Epithelial cell of proximal tubule (primary cell): ENCODE measurements at regions not wholly inside any gene's neighbourhood (a gene's known extent, or its start where the extent isn't known, plus 50 kb on each side); places are given as distances from the start of the nearest gene placed in this dataset.
A peak's percentile ranks its signal among the peaks of the same experiment; 100 is the strongest.

Experiments used
- DNase-seq: peaks from one replicate; pipeline ENCODE4 v3.0.0-alpha.2; 2011; ENCODE audit warnings: low read depth
- H3K4me3 ChIP-seq: 2 replicates; pipeline ENCODE4 v1.5.1; 2011; ENCODE audit warnings: low read depth, mild to moderate bottlenecking, low read length
- TF ChIP-seq, protein P1 (sequence below): conservative IDR thresholded peaks from 2 replicates; pipeline ENCODE4 v1.5.1; 2012; ENCODE audit warnings: low read depth, mild to moderate bottlenecking, low read length

DNA sequence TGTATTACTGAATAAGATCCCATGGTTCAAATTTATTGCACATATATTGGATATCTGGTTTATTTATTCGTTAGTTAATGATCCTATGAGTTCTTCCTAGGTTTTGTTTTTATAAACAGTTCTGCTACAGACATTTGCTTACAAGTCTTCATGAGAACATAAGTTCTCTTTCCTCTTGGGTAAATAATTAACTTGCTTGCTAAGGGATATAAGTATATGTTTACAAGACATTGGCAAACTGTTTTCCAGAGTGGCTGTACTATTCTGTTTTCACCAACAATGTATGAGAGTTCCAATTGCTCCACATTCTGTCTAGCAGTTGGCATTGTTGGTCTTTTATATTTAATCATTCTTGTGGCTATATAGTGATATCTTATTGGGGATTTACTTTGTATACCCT, 341.8 kb upstream of the GBE1 start:
- TF ChIP-seq, protein P1, sequence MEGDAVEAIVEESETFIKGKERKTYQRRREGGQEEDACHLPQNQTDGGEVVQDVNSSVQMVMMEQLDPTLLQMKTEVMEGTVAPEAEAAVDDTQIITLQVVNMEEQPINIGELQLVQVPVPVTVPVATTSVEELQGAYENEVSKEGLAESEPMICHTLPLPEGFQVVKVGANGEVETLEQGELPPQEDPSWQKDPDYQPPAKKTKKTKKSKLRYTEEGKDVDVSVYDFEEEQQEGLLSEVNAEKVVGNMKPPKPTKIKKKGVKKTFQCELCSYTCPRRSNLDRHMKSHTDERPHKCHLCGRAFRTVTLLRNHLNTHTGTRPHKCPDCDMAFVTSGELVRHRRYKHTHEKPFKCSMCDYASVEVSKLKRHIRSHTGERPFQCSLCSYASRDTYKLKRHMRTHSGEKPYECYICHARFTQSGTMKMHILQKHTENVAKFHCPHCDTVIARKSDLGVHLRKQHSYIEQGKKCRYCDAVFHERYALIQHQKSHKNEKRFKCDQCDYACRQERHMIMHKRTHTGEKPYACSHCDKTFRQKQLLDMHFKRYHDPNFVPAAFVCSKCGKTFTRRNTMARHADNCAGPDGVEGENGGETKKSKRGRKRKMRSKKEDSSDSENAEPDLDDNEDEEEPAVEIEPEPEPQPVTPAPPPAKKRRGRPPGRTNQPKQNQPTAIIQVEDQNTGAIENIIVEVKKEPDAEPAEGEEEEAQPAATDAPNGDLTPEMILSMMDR, result no peak

DNA sequence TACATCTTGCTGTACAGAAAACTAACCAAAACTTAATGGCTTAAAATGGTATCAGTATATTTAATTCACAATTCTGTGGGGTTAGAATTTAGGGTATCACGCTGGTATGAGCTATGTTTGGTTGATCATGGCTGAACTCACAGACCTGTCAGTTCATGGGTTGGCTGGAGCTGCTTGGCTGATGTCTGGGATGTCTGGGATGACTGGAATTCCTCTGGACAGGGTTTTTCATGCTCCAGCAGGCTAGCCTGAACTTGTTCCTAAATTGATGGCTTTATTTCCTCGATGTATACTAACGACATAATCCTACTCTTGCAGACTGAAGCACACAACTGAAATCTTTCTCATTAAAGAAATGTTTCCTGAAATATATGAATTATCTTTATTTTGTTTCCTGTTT, 338.9 kb upstream of the GBE1 start:
- TF ChIP-seq, protein P1, result no peak
- peak; percentile 51 for DNase-seq
- H3K4me3 ChIP-seq, result no peak overlapping the region

More for the DNA sequence above, 341.8 kb upstream of the GBE1 start:
- no peak for DNase-seq
- no peak overlapping the region for H3K4me3 ChIP-seq

GRCh38 chr3:82093641-82094040, 332.2 kb upstream of the GBE1 start:
- no peak overlapping the region for H3K4me3 ChIP-seq
- no peak for DNase-seq
- TF ChIP-seq, protein P1, result no peak

DNA sequence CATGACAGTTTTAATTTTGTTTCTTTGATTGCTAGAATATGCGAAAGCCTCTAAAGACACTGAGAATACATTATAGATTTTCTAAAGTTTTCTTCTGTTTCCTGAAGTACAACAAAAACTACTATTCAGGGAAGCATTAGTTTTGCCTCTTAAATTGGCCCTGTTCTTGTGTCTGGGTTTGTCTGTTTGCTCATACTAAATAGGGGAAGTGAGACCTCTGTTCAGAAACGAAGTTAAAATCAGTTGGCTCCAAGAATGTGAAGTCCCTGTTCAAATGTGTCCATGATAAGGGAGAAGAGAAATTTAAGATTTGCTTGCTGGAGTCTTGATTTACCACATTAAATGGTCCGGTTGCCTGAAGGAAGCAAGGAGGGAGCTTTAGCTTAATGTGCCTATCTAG, 327.3 kb upstream of the GBE1 start:
- no peak overlapping the region for H3K4me3 ChIP-seq
- TF ChIP-seq, protein P1, result no peak
- DNase-seq, result no peak

DNA sequence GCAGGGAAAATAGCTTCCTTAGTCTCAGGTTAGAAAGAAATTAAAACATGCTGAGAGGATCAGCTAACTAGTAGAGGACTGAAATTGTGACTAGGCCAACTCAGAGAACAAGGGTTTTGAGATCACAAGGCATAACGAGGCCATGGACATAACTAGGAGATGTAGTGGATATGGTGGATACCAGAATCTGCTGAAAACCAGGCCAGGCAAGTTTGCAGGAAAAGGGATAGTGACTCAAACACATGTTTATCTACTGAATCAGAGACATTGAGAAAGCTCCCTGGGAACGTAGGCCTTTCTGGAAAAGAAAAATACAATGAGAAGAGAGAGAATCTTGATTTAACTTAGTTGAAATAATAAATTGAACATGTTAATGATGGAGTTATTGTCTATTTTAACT, 326.5 kb upstream of the GBE1 start:
- peak; percentile 79 for DNase-seq
- TF ChIP-seq, protein P1, result no peak
- no peak overlapping the region for H3K4me3 ChIP-seq

DNA sequence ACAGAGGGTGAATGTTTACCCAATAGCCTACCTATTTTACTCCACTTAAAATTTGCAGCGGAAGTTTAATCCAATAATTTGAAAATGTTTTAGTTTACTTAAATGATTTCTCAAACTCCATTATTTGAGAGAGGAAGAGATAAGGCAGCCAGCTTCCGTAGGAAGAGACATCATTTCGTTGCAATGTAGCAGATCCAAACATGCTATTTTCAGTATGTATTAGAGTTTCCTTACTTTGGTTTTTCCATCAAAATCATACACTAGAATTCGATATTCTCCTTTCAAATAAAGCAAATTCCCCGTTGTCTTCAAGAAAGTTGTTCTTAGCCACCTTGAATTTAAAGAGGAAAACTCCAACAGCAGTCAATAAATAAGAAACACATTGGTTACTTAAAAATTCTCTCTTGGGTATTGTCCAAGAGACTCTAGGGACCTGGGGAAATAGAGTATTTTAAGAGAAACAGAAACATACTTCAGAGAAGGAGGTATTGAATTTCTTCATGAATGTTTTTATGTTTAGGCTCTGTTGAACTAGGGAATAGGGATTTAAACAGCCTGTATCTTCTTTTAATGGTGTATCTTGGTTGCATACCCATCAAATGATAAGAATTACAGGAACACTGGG, 324.5 kb upstream of the GBE1 start:
- TF ChIP-seq, protein P1, result no peak
- DNase-seq, result no peak
- no peak overlapping the region for H3K4me3 ChIP-seq

DNA sequence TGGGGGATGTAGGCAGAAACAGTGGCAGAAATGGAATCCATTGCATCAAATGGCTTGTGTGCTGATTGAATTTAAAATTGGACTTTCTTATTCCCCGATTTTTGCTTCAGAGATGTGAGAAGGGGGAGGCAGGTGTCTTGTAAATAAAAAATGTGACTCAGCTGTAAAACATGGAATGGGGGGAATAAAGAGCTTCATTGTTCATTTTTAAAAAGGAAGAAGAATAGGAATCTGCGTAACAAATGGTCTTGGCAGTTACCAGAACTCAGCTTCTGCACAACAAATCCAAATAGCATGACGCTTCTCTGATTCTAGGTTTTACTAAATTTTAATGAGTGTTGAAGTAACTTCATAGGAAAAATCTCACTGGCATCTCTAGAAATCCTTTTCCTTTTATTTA, 323.9 kb upstream of the GBE1 start:
- no peak overlapping the region for H3K4me3 ChIP-seq
- DNase-seq, result no peak
- TF ChIP-seq, protein P1, result no peak
